HG03196 (cell line): ENCODE measurements at regions not wholly inside any gene's neighbourhood (a gene's known extent, or its start where the extent isn't known, plus 50 kb on each side); places are given as distances from the start of the nearest gene placed in this dataset.
"Not testable (repeated sequence)": the region's sequence is repeated elsewhere in the genome, so short reads cannot be mapped to it uniquely, and the experiment has no call there.

Experiments used
- ATAC-seq: cut with Tn5 transposase; IDR thresholded peaks from one replicate; pipeline ENCODE4 v1.9.1; 2021; ENCODE audit not compliant: unreplicated experiment

GRCh38 chr3:153369561-153370374, 207.7 kb downstream of the RAP2B start:
- ATAC-seq: no peak

GRCh38 chr3:153370680-153371079, 208.7 kb downstream of the RAP2B start:
- no peak for ATAC-seq

- no peak for ATAC-seq
Measured at GRCh38 chr3:153372326-153372725, 210.3 kb downstream of the RAP2B start.

- no peak for ATAC-seq
Measured at GRCh38 chr3:153373606-153374005, 211.6 kb downstream of the RAP2B start.

GRCh38 chr3:153378366-153378765, 216.3 kb downstream of the RAP2B start:
- ATAC-seq: not testable (repeated sequence)

GRCh38 chr3:153379516-153379915, 217.5 kb downstream of the RAP2B start:
- ATAC-seq: no peak

- ATAC-seq: no peak
Measured at GRCh38 chr3:153385343-153385742, 223.3 kb downstream of the RAP2B start.

- no peak for ATAC-seq
Measured at GRCh38 chr3:153392363-153392762, 230.3 kb downstream of the RAP2B start.

GRCh38 chr3:153394017-153394416, 232.0 kb downstream of the RAP2B start:
- ATAC-seq: no peak

- ATAC-seq: no peak
Measured at GRCh38 chr3:153396581-153396980, 234.6 kb downstream of the RAP2B start.

- no peak for ATAC-seq
Measured at GRCh38 chr3:153397794-153398193, 235.8 kb downstream of the RAP2B start.

- peak; percentile 90 for ATAC-seq
Measured at GRCh38 chr3:153399636-153400035, 237.6 kb downstream of the RAP2B start.

- ATAC-seq: no peak
Measured at GRCh38 chr3:153400641-153401040, 238.6 kb downstream of the RAP2B start.

- no peak for ATAC-seq
Measured at GRCh38 chr3:153404157-153404556, 242.1 kb downstream of the RAP2B start.

- not testable (repeated sequence) for ATAC-seq
Measured at GRCh38 chr3:153405320-153405719, 243.3 kb downstream of the RAP2B start.

- ATAC-seq: no peak
Measured at GRCh38 chr3:153410517-153410916, 248.5 kb downstream of the RAP2B start.

- no peak for ATAC-seq
Measured at GRCh38 chr3:153414982-153415381, 253.0 kb downstream of the RAP2B start.

- ATAC-seq: no peak
Measured at GRCh38 chr3:153422314-153422713, 260.3 kb downstream of the RAP2B start.

GRCh38 chr3:153423820-153424219, 261.8 kb downstream of the RAP2B start:
- ATAC-seq: not testable (repeated sequence)

- no peak for ATAC-seq
Measured at GRCh38 chr3:153426344-153426743, 264.3 kb downstream of the RAP2B start.

GRCh38 chr3:153426803-153427202, 264.8 kb downstream of the RAP2B start:
- ATAC-seq: no peak

- no peak for ATAC-seq
Measured at GRCh38 chr3:153429821-153430220, 267.8 kb downstream of the RAP2B start.

- no peak for ATAC-seq
Measured at GRCh38 chr3:153431076-153431475, 269.1 kb downstream of the RAP2B start.
